GM23338 (cell line): ENCODE measurements at regions not wholly inside any gene's neighbourhood (a gene's known extent, or its start where the extent isn't known, plus 50 kb on each side); places are given as distances from the start of the nearest gene placed in this dataset.

Experiments
- ATAC-seq: fragments of 200-7000 bp; cut with Tn5 transposase; 3 replicates; pipeline ENCODE4 v1.9.1; 2020
- DNase-seq: peaks from one replicate; pipeline ENCODE4 v3.0.0-alpha.2; 2015; ENCODE audit warnings: low spot score
- H2AFZ ChIP-seq: fragments of 200-600 bp; sonication (generic); 2 replicates; pipeline ENCODE4 v1.8.0; 2016; ENCODE audit warnings: antibody characterized with exemption, mild to moderate bottlenecking, moderate library complexity
- H3F3A ChIP-seq: fragments of 200-600 bp; sonication (generic); replicated peaks from 2 replicates; pipeline ENCODE4 v1.8.0; 2017; ENCODE audit warnings: antibody characterized with exemption, mixed run types, low read depth
- H3K27ac ChIP-seq: fragments of 200-600 bp; sonication (generic); 2 replicates; pipeline ENCODE4 v1.6.1; 2016; ENCODE audit warnings: low read depth
- H3K27me3 ChIP-seq: fragments of 200-600 bp; sonication (generic); 2 replicates; pipeline ENCODE4 v1.8.0; 2016; ENCODE audit warnings: mild to moderate bottlenecking, mixed run types, moderate library complexity; ENCODE audit not compliant: insufficient read depth
- H3K36me3 ChIP-seq: fragments of 200-600 bp; sonication (generic); 2 replicates; pipeline ENCODE4 v1.8.0; 2016; ENCODE audit warnings: mild to moderate bottlenecking; ENCODE audit not compliant: insufficient read depth
- H3K4me1 ChIP-seq: fragments of 200-600 bp; sonication (generic); 2 replicates; pipeline ENCODE4 v1.8.0; 2016; ENCODE audit warnings: mild to moderate bottlenecking, moderate library complexity; ENCODE audit not compliant: insufficient read depth
- H3K4me2 ChIP-seq: fragments of 200-600 bp; sonication (generic); 2 replicates; pipeline ENCODE4 v1.7.1; 2017; ENCODE audit warnings: mixed run types
- H3K4me3 ChIP-seq: fragments of 200-600 bp; sonication (generic); 2 replicates; pipeline ENCODE4 v1.6.1; 2016; ENCODE audit warnings: mixed run types
- H3K79me2 ChIP-seq: fragments of 200-600 bp; sonication (generic); replicated peaks from 2 replicates; pipeline ENCODE4 v1.8.0; 2017; ENCODE audit warnings: mild to moderate bottlenecking; ENCODE audit not compliant: insufficient read depth
- H3K9me2 ChIP-seq: fragments of 200-600 bp; sonication (generic); 2 replicates; pipeline ENCODE4 v1.8.0; 2017; ENCODE audit not compliant: insufficient read depth
- H4K20me1 ChIP-seq: fragments of 200-600 bp; sonication (generic); replicated peaks from 2 replicates; pipeline ENCODE4 v1.8.0; 2017; ENCODE audit warnings: mild to moderate bottlenecking; ENCODE audit not compliant: insufficient read depth
- H3K27ac Mint-ChIP-seq: 2 replicates; pipeline ENCODE4 v1.8.0; 2020; ENCODE audit warnings: inconsistent platforms, mild to moderate bottlenecking, moderate library complexity, mixed read lengths
- H3K27me3 Mint-ChIP-seq: 3 replicates; pipeline ENCODE4 v1.8.0; 2022; ENCODE audit warnings: low read depth, mild to moderate bottlenecking, moderate library complexity, mixed read lengths, inconsistent platforms; ENCODE audit not compliant: insufficient read depth, poor library complexity
- H3K36me3 Mint-ChIP-seq: 3 replicates; pipeline ENCODE4 v1.8.0; 2021; ENCODE audit warnings: low read depth, mild to moderate bottlenecking, inconsistent platforms, moderate library complexity, mixed read lengths
- H3K4me1 Mint-ChIP-seq: 3 replicates; pipeline ENCODE4 v1.8.0; 2020; ENCODE audit warnings: mild to moderate bottlenecking, inconsistent platforms, mixed read lengths
- H3K4me3 Mint-ChIP-seq: 3 replicates; pipeline ENCODE4 v1.8.0; 2021; ENCODE audit warnings: moderate library complexity, mild to moderate bottlenecking, inconsistent platforms, mixed read lengths
- H3K9me3 Mint-ChIP-seq: 3 replicates; pipeline ENCODE4 v1.8.0; 2020; ENCODE audit warnings: moderate library complexity, mild to moderate bottlenecking, inconsistent platforms, mixed read lengths
- CREB1 ChIP-seq: fragments of 250-450 bp; sonication (Bioruptor Pico); IDR thresholded peaks from 2 replicates; pipeline ENCODE4 v1.5.0; 2020; ENCODE audit warnings: low read depth, mild to moderate bottlenecking, moderate library complexity
- EZH2 ChIP-seq: fragments of 200-600 bp; sonication (generic); IDR thresholded peaks from one replicate; pipeline ENCODE4 v1.8.0; 2017; ENCODE audit warnings: antibody characterized with exemption, mild to moderate bottlenecking, low read depth; ENCODE audit not compliant: unreplicated experiment
- EZH2phosphoT487 ChIP-seq: fragments of 200-600 bp; sonication (generic); IDR thresholded peaks from one replicate; pipeline ENCODE4 v1.8.1; 2018; ENCODE audit warnings: antibody characterized with exemption; ENCODE audit not compliant: unreplicated experiment
- JUNB ChIP-seq: IDR thresholded peaks from one replicate; pipeline ENCODE4 v1.6.1; 2016; ENCODE audit warnings: antibody characterized with exemption; ENCODE audit not compliant: unreplicated experiment
- NANOG ChIP-seq: IDR thresholded peaks from 2 replicates; pipeline ENCODE4 v1.6.1; 2016; ENCODE audit warnings: antibody characterized with exemption, borderline replicate concordance
- POLR2AphosphoS5 ChIP-seq: IDR thresholded peaks from 2 replicates; pipeline ENCODE4 v1.6.1; 2016; ENCODE audit warnings: antibody characterized with exemption, low read depth
- REST ChIP-seq: IDR thresholded peaks from one replicate; pipeline ENCODE4 v1.6.1; 2018; ENCODE audit warnings: antibody characterized with exemption; ENCODE audit not compliant: unreplicated experiment
- STAT1 ChIP-seq: IDR thresholded peaks from one replicate; pipeline ENCODE4 v1.6.1; 2016; ENCODE audit warnings: antibody characterized with exemption; ENCODE audit not compliant: unreplicated experiment
- ZNF114 ChIP-seq: fragments of 250-450 bp; sonication (Bioruptor Pico); IDR thresholded peaks from 2 replicates; pipeline ENCODE4 v1.5.0; 2020; ENCODE audit warnings: mild to moderate bottlenecking, moderate library complexity
- ZNF331 ChIP-seq: fragments of 250-450 bp; sonication (Bioruptor Pico); IDR thresholded peaks from 2 replicates; pipeline ENCODE4 v1.5.0; 2020; ENCODE audit warnings: low read depth, mild to moderate bottlenecking, moderate library complexity
- ZNF462 ChIP-seq: fragments of 250-450 bp; sonication (Bioruptor Pico); IDR thresholded peaks from 2 replicates; pipeline ENCODE4 v1.5.0; 2020; ENCODE audit warnings: mild to moderate bottlenecking, moderate library complexity
- TF ChIP-seq, protein P1 (sequence below), 2 experiments: fragments of 200-600 bp in 1 of 2; sonication (generic) in 1 of 2; conservative IDR thresholded peaks; 2 replicates each; pipeline versions ENCODE4 v1.5.1 to v1.6.1; 2016 to 2017; ENCODE audit warnings: antibody characterized with exemption in 2 of 2, low read depth in 2 of 2, mild to moderate bottlenecking in 2 of 2, moderate library complexity in 1 of 2
- TF ChIP-seq, protein P2 (sequence below): IDR thresholded peaks from 2 replicates; pipeline ENCODE4 v1.6.1; 2016; ENCODE audit warnings: antibody characterized with exemption

DNA sequence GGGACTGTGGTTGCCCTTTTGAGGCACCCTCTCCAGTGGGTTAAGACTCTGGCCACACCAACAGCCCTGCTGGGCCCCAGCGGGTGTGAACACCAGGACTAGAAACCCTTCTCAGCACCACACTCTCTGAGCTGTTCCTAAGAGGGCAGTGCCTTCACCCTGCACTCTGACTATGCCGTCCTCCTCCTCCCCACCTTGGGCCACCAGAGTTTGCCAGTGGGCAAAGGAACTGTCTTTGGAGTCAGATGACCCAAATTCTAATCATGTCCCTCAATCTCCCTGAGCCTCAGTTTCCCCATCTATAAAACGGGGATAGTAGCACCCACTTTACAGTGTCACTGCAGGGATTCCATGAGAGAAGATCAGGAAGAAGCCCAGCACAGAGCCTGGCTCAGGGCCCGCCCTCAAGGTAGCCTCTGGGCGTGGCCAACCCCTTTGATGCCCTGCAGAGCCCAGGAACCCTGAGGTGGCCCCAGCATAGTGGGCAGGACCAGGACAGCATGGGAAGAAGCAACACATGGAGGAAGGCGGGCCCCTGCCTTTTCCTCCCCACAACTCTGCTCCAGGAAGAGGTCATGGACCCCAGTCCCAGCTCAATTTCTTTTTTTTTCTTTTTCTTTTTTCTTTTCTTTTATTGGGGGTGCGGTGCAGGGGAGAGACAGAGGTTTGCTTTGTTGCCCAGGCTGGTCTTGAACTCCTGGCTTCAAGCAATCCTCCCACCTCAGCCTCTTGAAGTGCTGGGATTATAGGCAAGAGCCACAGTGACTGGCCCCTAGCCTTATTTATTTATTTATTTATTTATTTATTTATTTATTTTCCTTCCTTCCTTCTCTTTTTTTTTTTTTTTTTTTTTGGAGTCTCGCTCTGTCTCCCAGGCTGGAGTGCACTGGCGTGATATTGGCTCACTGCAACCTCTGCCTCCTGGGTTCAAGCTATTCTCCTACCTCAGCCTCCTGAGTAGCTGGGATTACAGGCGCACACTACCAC is 115.7 kb upstream of the LINGO1 start:
- H3K9me2 ChIP-seq = no peaks in the 10 kb centered on the region
- Mint-ChIP-seq H3K4me3 (no peak overlapping the region), H3K36me3 (no peaks in the 10 kb centered on the region), H3K9me3 (no peaks in the 10 kb centered on the region), H3K4me1 (peaks cover 32% of the 10 kb centered on the region), H3K27ac (no peak overlapping the region), H3K27me3 (peaks cover 23% of the 10 kb centered on the region)
- H4K20me1 ChIP-seq = no peaks in the 10 kb centered on the region; the same call in 1 of the 2 replicates
- no peak for TF ChIP-seq CREB1 (CRISPR knock-in tag)
- TF ChIP-seq, protein P1, sequence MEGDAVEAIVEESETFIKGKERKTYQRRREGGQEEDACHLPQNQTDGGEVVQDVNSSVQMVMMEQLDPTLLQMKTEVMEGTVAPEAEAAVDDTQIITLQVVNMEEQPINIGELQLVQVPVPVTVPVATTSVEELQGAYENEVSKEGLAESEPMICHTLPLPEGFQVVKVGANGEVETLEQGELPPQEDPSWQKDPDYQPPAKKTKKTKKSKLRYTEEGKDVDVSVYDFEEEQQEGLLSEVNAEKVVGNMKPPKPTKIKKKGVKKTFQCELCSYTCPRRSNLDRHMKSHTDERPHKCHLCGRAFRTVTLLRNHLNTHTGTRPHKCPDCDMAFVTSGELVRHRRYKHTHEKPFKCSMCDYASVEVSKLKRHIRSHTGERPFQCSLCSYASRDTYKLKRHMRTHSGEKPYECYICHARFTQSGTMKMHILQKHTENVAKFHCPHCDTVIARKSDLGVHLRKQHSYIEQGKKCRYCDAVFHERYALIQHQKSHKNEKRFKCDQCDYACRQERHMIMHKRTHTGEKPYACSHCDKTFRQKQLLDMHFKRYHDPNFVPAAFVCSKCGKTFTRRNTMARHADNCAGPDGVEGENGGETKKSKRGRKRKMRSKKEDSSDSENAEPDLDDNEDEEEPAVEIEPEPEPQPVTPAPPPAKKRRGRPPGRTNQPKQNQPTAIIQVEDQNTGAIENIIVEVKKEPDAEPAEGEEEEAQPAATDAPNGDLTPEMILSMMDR (conservative IDR thresholded peaks at IDR 0.05; ENCODE audit: low read depth in 2 of 2) = no peak
- TF ChIP-seq NANOG = no peak
- TF ChIP-seq JUNB = no peak
- TF ChIP-seq EZH2phosphoT487 = no peak
- TF ChIP-seq ZNF114 (CRISPR knock-in tag) = no peak
- TF ChIP-seq, protein P2, sequence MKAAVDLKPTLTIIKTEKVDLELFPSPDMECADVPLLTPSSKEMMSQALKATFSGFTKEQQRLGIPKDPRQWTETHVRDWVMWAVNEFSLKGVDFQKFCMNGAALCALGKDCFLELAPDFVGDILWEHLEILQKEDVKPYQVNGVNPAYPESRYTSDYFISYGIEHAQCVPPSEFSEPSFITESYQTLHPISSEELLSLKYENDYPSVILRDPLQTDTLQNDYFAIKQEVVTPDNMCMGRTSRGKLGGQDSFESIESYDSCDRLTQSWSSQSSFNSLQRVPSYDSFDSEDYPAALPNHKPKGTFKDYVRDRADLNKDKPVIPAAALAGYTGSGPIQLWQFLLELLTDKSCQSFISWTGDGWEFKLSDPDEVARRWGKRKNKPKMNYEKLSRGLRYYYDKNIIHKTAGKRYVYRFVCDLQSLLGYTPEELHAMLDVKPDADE = no peak
- no peak for TF ChIP-seq EZH2
- no peak for TF ChIP-seq STAT1
- no peak for TF ChIP-seq ZNF462
- TF ChIP-seq REST = no peak
- no peak for TF ChIP-seq ZNF331
- no peak for TF ChIP-seq POLR2AphosphoS5
- H3K79me2 ChIP-seq = no peaks in the 10 kb centered on the region
- H3K4me3 ChIP-seq = no peak overlapping the region
- ATAC-seq (peak; percentile 47), DNase-seq (peak; percentile 33)
- no peaks in the 10 kb centered on the region for H3K36me3 ChIP-seq
- H2AFZ ChIP-seq = no peak overlapping the region
- no peaks in the 10 kb centered on the region for H3K27me3 ChIP-seq
- H3F3A ChIP-seq = no peaks in the 10 kb centered on the region
- no peak overlapping the region for H3K4me2 ChIP-seq
- no peak overlapping the region; the same call in 1 of the 2 replicates for H3K27ac ChIP-seq
- peaks cover 25% of the 10 kb centered on the region for H3K4me1 ChIP-seq
